Activated T-cell treated with anti-CD3 and anti-CD28 coated beads for 24 hours (primary cell): ENCODE measurements at regions not wholly inside any gene's neighbourhood (a gene's known extent, or its start where the extent isn't known, plus 50 kb on each side); places are given as distances from the start of the nearest gene placed in this dataset.
"Not testable (repeated sequence)": the region's sequence is repeated elsewhere in the genome, so short reads cannot be mapped to it uniquely, and the experiment has no call there.

Experiments
- DNase-seq: peaks from one replicate; pipeline ENCODE4 v3.0.0-alpha.2; 2020; ENCODE audit warnings: low read depth

GRCh38 chr18:10354241-10354811 lies 100.1 kb upstream of the APCDD1 start:
- DNase-seq, result no peak

GRCh38 chr18:10354890-10355289 lies 99.5 kb upstream of the APCDD1 start:
- no peak for DNase-seq

DNA sequence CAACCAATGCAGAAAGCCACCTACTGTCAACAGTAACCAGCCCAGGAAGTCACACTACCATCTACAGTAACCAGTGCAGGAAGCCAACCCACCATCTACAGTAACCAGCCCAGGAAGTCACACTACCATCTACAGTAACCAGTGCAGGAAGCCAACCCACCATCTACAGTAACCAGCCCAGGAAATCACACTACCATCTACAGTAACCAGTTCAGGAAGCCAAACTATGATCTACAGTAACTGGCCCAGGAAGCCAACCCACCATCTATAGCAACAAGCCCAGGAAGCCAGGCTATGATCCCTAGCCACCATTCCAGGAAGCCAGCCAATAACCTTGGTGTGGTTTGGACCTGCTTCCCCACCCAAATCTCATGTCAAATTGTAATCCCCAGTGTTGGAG lies 97.4 kb upstream of the APCDD1 start:
- DNase-seq, result not testable (repeated sequence)

DNA sequence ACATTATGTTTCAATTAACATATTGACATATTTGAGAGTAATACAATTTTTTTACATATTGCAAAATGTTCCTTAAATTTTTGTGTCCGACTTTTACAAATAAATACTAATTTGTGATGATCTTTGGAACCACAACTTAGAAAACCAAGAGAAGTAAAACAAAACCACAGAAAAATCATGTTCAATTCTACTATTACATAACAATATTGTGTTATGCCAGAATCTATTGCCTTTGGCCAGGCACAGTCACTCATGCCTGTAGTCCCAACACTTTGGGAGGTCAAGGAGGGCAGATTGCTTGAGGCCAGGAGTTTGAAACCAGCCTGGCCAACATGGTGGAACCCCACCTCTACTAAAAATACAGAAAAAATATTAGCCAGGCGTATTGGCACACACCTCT lies 92.8 kb upstream of the APCDD1 start:
- DNase-seq, result no peak

DNA sequence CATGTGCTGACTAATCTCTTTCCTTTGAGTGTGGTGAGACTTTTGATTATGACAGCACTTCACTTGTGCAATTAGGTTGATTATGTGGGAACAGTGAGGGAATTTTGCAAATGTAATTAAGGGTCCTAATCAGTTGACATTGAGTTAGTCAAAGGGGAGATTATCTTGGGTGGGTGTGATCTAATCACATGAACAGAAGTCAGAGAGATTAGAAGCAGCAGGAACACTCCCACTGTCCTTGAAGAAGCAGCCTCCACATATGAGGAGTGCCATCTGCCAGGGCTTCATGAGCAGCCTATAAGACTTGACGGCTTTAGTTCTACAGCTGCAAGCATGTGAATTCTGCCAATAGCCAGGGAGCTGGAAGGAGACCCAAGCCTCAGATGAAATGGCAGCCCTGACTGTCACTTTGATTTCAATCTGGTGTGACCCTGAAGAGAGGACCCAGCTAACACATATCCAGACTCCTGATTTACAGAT lies 89.4 kb upstream of the APCDD1 start:
- DNase-seq, result no peak

GRCh38 chr18:10365901-10366300 lies 88.5 kb upstream of the APCDD1 start:
- DNase-seq, result no peak

DNA sequence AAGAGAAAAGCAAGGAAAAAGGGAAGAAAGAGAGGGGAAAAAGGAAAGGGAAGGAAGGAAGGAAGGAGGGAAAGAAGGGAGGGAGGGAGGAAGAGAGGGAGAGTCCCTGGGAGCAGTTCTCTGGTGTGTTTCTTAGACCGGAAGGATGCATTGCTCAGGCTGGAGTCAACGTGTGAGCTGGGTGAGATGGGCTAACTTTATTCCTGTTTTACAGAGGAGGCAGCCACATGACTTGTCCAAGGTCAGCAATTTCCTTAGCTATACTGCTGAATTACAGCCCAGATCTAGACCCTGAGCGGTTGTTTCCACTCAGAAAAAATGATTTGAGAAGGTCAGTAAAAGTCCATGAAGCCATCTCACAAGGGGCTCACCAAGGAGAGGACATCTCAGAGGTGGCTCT lies 86.6 kb upstream of the APCDD1 start:
- DNase-seq, result no peak

- DNase-seq, result no peak
These were observed 85.7 kb upstream of the APCDD1 start for GRCh38 chr18:10368456-10369453.

GRCh38 chr18:10370716-10371115 lies 83.7 kb upstream of the APCDD1 start:
- DNase-seq, result no peak

DNA sequence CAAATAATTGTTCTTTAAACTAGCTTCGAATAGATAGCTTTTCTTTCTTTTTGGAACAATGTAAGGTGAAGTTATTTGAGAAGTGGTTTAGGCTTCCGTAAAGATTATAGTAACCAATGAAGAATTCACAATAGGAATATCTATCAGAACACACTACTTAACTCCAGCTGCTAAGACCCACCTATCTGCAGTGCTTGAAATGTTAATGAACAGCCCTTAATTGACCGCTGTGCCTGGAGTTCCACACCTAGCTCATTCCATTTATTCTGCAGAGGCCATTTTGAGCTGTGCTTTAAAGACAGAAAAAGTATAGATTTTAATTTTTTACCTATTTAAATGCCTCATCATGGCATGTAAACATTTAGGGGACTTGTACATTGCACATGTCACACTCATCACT lies 83.3 kb upstream of the APCDD1 start:
- DNase-seq, result no peak

- DNase-seq, result no peak
These were observed 80.2 kb upstream of the APCDD1 start for GRCh38 chr18:10374195-10374594.

- DNase-seq, result no peak
These were observed 79.7 kb upstream of the APCDD1 start for GRCh38 chr18:10374636-10375293.

DNA sequence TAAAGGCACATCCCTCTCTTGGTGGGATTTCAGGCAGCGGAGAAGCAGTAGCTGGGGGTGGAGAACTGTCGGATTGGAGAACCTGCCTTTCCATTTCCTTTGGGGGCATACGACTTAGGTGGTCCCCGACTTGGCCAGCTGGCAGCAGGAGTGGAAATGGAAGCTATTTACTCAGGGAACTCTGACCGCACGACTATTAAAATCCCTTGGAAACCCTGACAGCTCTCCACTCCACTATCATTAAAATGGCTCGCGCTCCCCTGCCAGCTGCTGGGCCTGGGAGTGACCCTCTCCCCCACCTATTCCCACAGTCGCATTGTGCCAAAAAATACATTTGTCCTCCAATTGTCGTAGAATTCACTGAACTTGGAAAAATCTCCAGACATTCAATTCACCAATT lies 77.7 kb upstream of the APCDD1 start:
- no peak for DNase-seq

- no peak for DNase-seq
These were observed 76.5 kb upstream of the APCDD1 start for GRCh38 chr18:10377956-10378355.

DNA sequence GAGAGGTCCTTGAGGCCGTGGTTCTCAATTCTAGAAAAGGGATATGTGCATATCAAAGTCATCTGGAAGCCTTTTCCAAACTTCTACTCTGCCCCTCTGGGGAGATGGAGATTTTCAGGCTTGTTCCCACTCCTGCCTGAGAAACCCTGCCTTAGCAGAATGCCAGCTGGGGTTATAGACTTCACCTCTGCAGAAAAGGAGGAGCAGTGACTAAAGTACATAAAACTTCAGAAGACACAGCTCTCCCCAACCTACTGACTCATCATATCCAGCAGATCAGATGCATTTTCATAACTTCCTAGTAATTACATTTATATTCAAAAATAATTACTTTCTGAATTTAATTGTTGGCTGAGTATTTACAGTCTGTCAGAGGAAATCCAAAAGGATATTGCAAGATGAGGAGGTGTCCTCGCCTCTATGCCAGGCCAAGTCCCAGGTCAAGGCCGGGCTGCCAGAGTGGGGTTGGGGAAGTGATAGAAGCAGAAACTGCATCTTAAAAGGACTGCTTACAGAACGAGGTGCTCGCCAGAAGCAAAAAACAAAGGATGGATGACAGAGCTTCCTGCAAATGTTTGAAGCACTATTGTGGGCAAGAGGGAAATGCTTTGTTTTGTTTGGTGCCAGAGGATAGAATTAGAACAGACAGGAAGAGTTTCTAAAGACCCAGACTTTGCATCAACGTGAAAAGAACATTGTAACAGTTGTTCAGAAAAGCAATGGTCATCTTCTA lies 75.6 kb upstream of the APCDD1 start:
- no peak for DNase-seq

DNA sequence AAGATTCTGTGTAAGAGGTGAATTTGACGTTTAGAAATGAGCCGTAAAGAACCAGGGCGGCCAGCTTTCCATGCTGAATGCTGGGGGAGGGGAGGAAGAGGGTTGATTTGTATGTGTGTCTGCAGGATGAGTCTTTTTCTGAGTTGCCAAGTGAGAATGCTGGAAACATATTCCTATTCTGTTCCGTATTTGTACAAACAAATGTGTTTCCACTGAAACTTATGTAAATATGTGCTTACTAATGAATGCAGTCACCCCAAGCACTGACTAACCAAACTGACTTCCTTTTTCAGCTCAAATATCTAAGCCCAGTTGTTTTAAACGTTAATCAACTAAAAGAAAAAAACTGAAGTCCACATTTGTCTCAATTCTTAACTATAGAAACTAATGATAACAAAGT lies 74.9 kb upstream of the APCDD1 start:
- no peak for DNase-seq

DNA sequence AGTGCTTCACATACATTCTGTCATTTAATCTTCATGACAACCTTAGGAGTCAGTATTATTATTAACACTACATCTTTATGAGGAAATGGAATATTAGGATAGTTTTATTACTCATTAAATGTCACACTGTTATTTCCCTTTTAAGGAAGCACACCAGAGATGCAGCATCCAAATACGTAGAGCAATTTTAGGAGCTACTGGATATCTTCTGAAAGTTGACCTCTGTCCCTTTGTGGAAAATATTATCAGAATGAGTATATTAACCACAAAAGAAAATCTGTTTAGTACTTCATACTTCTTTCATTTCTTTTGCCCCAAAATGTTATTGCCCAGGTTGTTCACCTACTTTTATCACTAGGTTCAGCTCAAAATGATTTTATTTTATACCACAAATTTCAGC lies 72.9 kb upstream of the APCDD1 start:
- DNase-seq, result no peak

DNA sequence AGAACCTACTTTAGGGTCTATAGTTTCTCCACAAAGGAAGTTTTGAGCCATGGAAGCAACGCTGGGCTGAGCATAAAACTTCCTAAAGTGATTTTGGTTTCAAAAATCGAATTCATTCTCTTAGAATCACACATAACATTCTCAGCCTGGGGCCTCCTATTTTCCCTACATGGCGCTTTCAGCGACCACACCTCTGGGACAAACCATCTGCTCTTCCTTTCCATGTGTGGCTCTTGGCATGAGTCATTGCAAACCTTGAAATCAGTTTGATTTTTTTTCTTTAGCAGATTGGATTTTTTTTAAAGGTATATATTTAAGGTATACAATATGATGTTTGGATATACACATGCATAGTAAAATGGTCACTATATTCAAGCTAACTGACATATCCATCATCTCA lies 72.5 kb upstream of the APCDD1 start:
- DNase-seq, result no peak

- DNase-seq, result no peak
These were observed 68.4 kb upstream of the APCDD1 start for GRCh38 chr18:10386049-10386448.

DNA sequence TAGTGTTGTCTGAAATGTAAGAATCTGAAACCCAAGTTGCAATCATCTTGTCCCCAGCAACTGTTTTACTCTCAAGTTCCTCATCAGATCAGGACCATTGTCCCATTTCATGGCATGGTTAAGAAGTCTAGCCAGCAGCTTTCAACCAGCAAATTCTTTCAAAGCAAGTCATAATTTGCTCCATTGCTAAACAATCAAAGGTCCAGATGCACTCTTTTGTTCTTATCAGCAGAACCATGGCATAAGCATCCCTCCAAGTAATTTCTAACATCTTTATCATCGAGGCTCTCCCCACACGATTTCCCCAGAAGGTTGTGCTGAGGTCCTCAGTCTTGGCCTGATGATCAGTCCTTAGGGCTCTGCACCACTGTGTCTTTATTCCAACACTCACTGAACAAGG lies 67.5 kb upstream of the APCDD1 start:
- no peak for DNase-seq

DNA sequence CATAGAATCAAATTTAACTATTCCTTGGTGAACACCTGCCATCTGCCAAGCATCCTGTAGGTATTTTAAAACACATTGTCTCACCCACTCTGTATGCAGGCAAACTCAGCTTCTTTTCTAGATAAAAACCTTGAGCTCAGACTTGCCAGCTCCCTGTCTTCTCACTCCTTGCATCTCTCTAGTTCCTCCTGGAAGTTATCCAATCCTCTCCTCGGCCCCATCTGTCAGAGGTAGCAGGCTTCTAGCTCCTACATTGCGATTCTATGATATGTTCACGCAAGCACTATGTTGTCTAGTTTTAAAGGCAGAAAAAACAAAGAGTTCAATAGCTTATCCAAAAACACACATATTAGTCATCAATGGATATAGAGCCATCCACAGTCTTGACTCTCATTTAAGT lies 67.0 kb upstream of the APCDD1 start:
- no peak for DNase-seq

DNA sequence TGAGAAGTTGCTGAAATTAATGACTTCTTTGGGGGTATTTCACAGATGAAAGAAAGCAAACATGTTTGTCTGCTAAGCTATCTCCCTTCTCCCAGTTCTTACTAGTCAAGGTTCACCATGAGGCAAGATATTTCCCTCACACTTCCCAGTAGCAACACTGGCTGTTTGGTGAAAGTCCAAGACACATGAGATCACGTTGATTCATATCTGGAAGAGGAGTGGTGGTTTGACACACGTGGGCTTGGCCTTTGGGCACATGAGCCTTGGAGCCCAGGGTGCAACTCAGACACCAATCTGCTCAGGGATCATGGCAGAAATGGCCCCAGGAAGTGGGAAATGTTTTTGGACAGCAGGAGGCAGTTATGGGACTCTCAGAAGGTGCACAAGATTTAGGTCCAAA lies 66.1 kb upstream of the APCDD1 start:
- no peak for DNase-seq
